ENCODE measurements at regions not wholly inside any gene's neighbourhood (a gene's known extent, or its start where the extent isn't known, plus 50 kb on each side); places are given as distances from the start of the nearest gene placed in this dataset.

GRCh38 chr16:87015021-87015420, 302.2 kb downstream of the C16orf95 start:
- Histone ChIP-seq H3K14ac (ENCODE audit: low read length in 2 of 2) (no peak overlapping the region), H4K91ac (ENCODE audit: low read length) (no peak overlapping the region), H3K27ac (ENCODE audit: low read length, poor library complexity, severe bottlenecking) (no peak overlapping the region), H3K4ac (ENCODE audit: low read depth in 1 of 2, low read length in 2 of 2) (no peak overlapping the region), H3K18ac (ENCODE audit: low read depth in 1 of 2, low read length in 2 of 2) (no peak overlapping the region), H3K4me1 (ENCODE audit: control insufficient read depth, insufficient read depth, low read depth, low read length) (peaks cover 13% of the 10 kb centered on the region), H4K8ac (ENCODE audit: low read length) (no peak overlapping the region), H3K9me3 (ENCODE audit: control insufficient read depth, low read length) (no peaks in the 10 kb centered on the region), H3K36me3 (ENCODE audit: control insufficient read depth in 1 of 2, insufficient read depth in 2 of 2, low read depth in 1 of 2, low read length in 2 of 2) (no peaks in the 10 kb centered on the region), H3K4me2 (ENCODE audit: low read length, poor library complexity, severe bottlenecking) (no peak overlapping the region), H2BK15ac (ENCODE audit: low read depth, poor library complexity, severe bottlenecking) (no peak overlapping the region), H3K27me3 (ENCODE audit: control insufficient read depth in 1 of 2, insufficient read depth in 1 of 2, low read length in 2 of 2) (peaks cover 0 to 68% of the 10 kb centered on the region in 2 experiments), H3K79me1 (replicated peaks; ENCODE audit: low read length, poor library complexity, severe bottlenecking) (no peaks in the 10 kb centered on the region), H2AK5ac (ENCODE audit: low read length, severe bottlenecking) (no peak overlapping the region), H2BK120ac (ENCODE audit: low read depth, low read length) (no peak overlapping the region), H3K9ac (ENCODE audit: low read length) (no peak overlapping the region), H3K23ac (ENCODE audit: low read length in 2 of 2) (no peak overlapping the region), H2AFZ (ENCODE audit: low read depth, low read length) (no peak overlapping the region), H3K4me3 (ENCODE audit: insufficient read depth in 1 of 2, low read depth in 1 of 2, low read length in 2 of 2) (no peak overlapping the region), H2BK12ac (ENCODE audit: low read length in 2 of 2) (no peak overlapping the region), H2BK5ac (ENCODE audit: low read depth, low read length, poor library complexity, severe bottlenecking) (no peak overlapping the region)
- peak; percentile 29 for DNase-seq
- 88% methylated on average over 5 of the region's 5 CpGs for WGBS

GRCh38 chr16:87016046-87017035, 300.9 kb downstream of the C16orf95 start:
- H3K9me3 ChIP-seq (ENCODE audit: control insufficient read depth, low read length), result no peaks in the 10 kb centered on the region
- H4K8ac ChIP-seq (ENCODE audit: low read length), result no peak overlapping the region
- no peak overlapping the region for H3K4me3 ChIP-seq (ENCODE audit: insufficient read depth in 1 of 2, low read depth in 1 of 2, low read length in 2 of 2)
- peaks cover 12% of the 10 kb centered on the region for H3K4me1 ChIP-seq (ENCODE audit: control insufficient read depth, insufficient read depth, low read depth, low read length)
- no peak for DNase-seq
- H3K18ac ChIP-seq (ENCODE audit: low read depth in 1 of 2, low read length in 2 of 2), result no peak overlapping the region
- 88% methylated on average over 14 of the region's 15 CpGs for WGBS
- no peak overlapping the region for H3K23ac ChIP-seq (ENCODE audit: low read length in 2 of 2)
- no peak overlapping the region for H4K91ac ChIP-seq (ENCODE audit: low read length)
- no peak overlapping the region for H3K14ac ChIP-seq (ENCODE audit: low read length in 2 of 2)
- no peak overlapping the region for H3K4me2 ChIP-seq (ENCODE audit: low read length, poor library complexity, severe bottlenecking)
- H3K36me3 ChIP-seq (ENCODE audit: control insufficient read depth in 1 of 2, insufficient read depth in 2 of 2, low read depth in 1 of 2, low read length in 2 of 2), result no peaks in the 10 kb centered on the region
- peak overlapping the region; percentile 54 for H2AK5ac ChIP-seq (ENCODE audit: low read length, severe bottlenecking)
- H2BK120ac ChIP-seq (ENCODE audit: low read depth, low read length), result no peak overlapping the region
- H3K27ac ChIP-seq (ENCODE audit: low read length, poor library complexity, severe bottlenecking), result no peak overlapping the region
- no peak overlapping the region for H3K4ac ChIP-seq (ENCODE audit: low read depth in 1 of 2, low read length in 2 of 2)
- H3K79me1 ChIP-seq (replicated peaks; ENCODE audit: low read length, poor library complexity, severe bottlenecking), result no peaks in the 10 kb centered on the region
- H3K9ac ChIP-seq (ENCODE audit: low read length), result no peak overlapping the region
- no peak overlapping the region for H2BK15ac ChIP-seq (ENCODE audit: low read depth, poor library complexity, severe bottlenecking)
- no peak overlapping the region for H2BK12ac ChIP-seq (ENCODE audit: low read length in 2 of 2)
- peaks cover 0 to 68% of the 10 kb centered on the region in 2 experiments for H3K27me3 ChIP-seq (ENCODE audit: control insufficient read depth in 1 of 2, insufficient read depth in 1 of 2, low read length in 2 of 2)
- H2BK5ac ChIP-seq (ENCODE audit: low read depth, low read length, poor library complexity, severe bottlenecking), result no peak overlapping the region
- H2AFZ ChIP-seq (ENCODE audit: low read depth, low read length), result no peak overlapping the region

- Histone ChIP-seq H2BK15ac (ENCODE audit: low read depth, poor library complexity, severe bottlenecking) (no peak overlapping the region), H2BK5ac (ENCODE audit: low read depth, low read length, poor library complexity, severe bottlenecking) (no peak overlapping the region), H4K91ac (ENCODE audit: low read length) (no peak overlapping the region), H3K4me1 (ENCODE audit: control insufficient read depth, insufficient read depth, low read depth, low read length) (peaks cover 12% of the 10 kb centered on the region), H2AK5ac (ENCODE audit: low read length, severe bottlenecking) (peak overlapping the region; percentile 83), H2BK12ac (ENCODE audit: low read length in 2 of 2) (peak overlapping the region in 1 of 2 experiments; percentile 15), H4K8ac (ENCODE audit: low read length) (peak overlapping the region; percentile 9), H3K9ac (ENCODE audit: low read length) (no peak overlapping the region), H3K36me3 (ENCODE audit: control insufficient read depth in 1 of 2, insufficient read depth in 2 of 2, low read depth in 1 of 2, low read length in 2 of 2) (no peaks in the 10 kb centered on the region), H3K4me2 (ENCODE audit: low read length, poor library complexity, severe bottlenecking) (peak overlapping the region; percentile 19), H2AFZ (ENCODE audit: low read depth, low read length) (no peak overlapping the region), H3K27me3 (ENCODE audit: control insufficient read depth in 1 of 2, insufficient read depth in 1 of 2, low read length in 2 of 2) (peaks cover 0 to 71% of the 10 kb centered on the region in 2 experiments), H3K9me3 (ENCODE audit: control insufficient read depth, low read length) (no peaks in the 10 kb centered on the region), H3K14ac (ENCODE audit: low read length in 2 of 2) (no peak overlapping the region), H2BK120ac (ENCODE audit: low read depth, low read length) (no peak overlapping the region), H3K18ac (ENCODE audit: low read depth in 1 of 2, low read length in 2 of 2) (no peak overlapping the region), H3K27ac (ENCODE audit: low read length, poor library complexity, severe bottlenecking) (no peak overlapping the region), H3K4me3 (ENCODE audit: insufficient read depth in 1 of 2, low read depth in 1 of 2, low read length in 2 of 2) (no peak overlapping the region), H3K23ac (ENCODE audit: low read length in 2 of 2) (no peak overlapping the region), H3K79me1 (replicated peaks; ENCODE audit: low read length, poor library complexity, severe bottlenecking) (no peaks in the 10 kb centered on the region), H3K4ac (ENCODE audit: low read depth in 1 of 2, low read length in 2 of 2) (no peak overlapping the region)
- WGBS, result 48% methylated on average over 9 of the region's 9 CpGs
- peak; percentile 88 for DNase-seq
Observed at GRCh38 chr16:87017371-87018012, 299.7 kb downstream of the C16orf95 start.

GRCh38 chr16:87025676-87026075, 291.5 kb downstream of the C16orf95 start:
- no peak overlapping the region for H3K4ac ChIP-seq (ENCODE audit: low read depth in 1 of 2, low read length in 2 of 2)
- no peak overlapping the region for H3K4me2 ChIP-seq (ENCODE audit: low read length, poor library complexity, severe bottlenecking)
- no peak overlapping the region for H2BK5ac ChIP-seq (ENCODE audit: low read depth, low read length, poor library complexity, severe bottlenecking)
- H3K18ac ChIP-seq (ENCODE audit: low read depth in 1 of 2, low read length in 2 of 2), result no peak overlapping the region
- no peak overlapping the region for H3K27ac ChIP-seq (ENCODE audit: low read length, poor library complexity, severe bottlenecking)
- H3K27me3 ChIP-seq (ENCODE audit: control insufficient read depth in 1 of 2, insufficient read depth in 1 of 2, low read length in 2 of 2), result peaks cover 0 to 70% of the 10 kb centered on the region in 2 experiments
- H3K9ac ChIP-seq (ENCODE audit: low read length), result no peak overlapping the region
- no peak overlapping the region for H3K14ac ChIP-seq (ENCODE audit: low read length in 2 of 2)
- no peak overlapping the region for H2BK120ac ChIP-seq (ENCODE audit: low read depth, low read length)
- no peak overlapping the region for H2AFZ ChIP-seq (ENCODE audit: low read depth, low read length)
- H2BK12ac ChIP-seq (ENCODE audit: low read length in 2 of 2), result no peak overlapping the region
- H2AK5ac ChIP-seq (ENCODE audit: low read length, severe bottlenecking), result no peak overlapping the region
- no peak overlapping the region for H3K4me3 ChIP-seq (ENCODE audit: insufficient read depth in 1 of 2, low read depth in 1 of 2, low read length in 2 of 2)
- H4K91ac ChIP-seq (ENCODE audit: low read length), result no peak overlapping the region
- no peaks in the 10 kb centered on the region for H3K9me3 ChIP-seq (ENCODE audit: control insufficient read depth, low read length)
- H4K8ac ChIP-seq (ENCODE audit: low read length), result no peak overlapping the region
- no peaks in the 10 kb centered on the region for H3K4me1 ChIP-seq (ENCODE audit: control insufficient read depth, insufficient read depth, low read depth, low read length)
- DNase-seq, result no peak
- no peaks in the 10 kb centered on the region for H3K36me3 ChIP-seq (ENCODE audit: control insufficient read depth in 1 of 2, insufficient read depth in 2 of 2, low read depth in 1 of 2, low read length in 2 of 2)
- no peak overlapping the region for H2BK15ac ChIP-seq (ENCODE audit: low read depth, poor library complexity, severe bottlenecking)
- H3K23ac ChIP-seq (ENCODE audit: low read length in 2 of 2), result no peak overlapping the region
- H3K79me1 ChIP-seq (replicated peaks; ENCODE audit: low read length, poor library complexity, severe bottlenecking), result no peaks in the 10 kb centered on the region
- no CpG with 5 or more reads among the region's 1 CpG for WGBS

Data from mesenchymal stem cell (in vitro differentiated cells and primary cell).